ENCODE measurements at regions not wholly inside any gene's neighbourhood (a gene's known extent, or its start where the extent isn't known, plus 50 kb on each side); places are given as distances from the start of the nearest gene placed in this dataset.

GRCh38 chr20:16898433-16898832 lies 150.3 kb downstream of the OTOR start:
- no peak overlapping the region for H3K27ac ChIP-seq
- DNase-seq: no peak
- no peak for TF ChIP-seq CTCF (IDR thresholded peaks at IDR 0.05)
- no peaks in the 10 kb centered on the region for H3K27me3 ChIP-seq
- no peaks in the 10 kb centered on the region for H3K36me3 ChIP-seq
- intact Hi-C loops (cut with DNase I; ENCODE audit: low total_unique reads): no loop called here
- H3K4me1 ChIP-seq: peaks cover 0 to 15% (median 5%) of the 10 kb centered on the region in 4 donors
- no peak overlapping the region for H3K4me3 ChIP-seq
- no peaks in the 10 kb centered on the region for H3K9me3 ChIP-seq

- Histone ChIP-seq H3K36me3 (no peaks in the 10 kb centered on the region), H3K27ac (no peak overlapping the region), H3K4me3 (no peak overlapping the region), H3K27me3 (no peaks in the 10 kb centered on the region), H3K9me3 (no peaks in the 10 kb centered on the region), H3K4me1 (peaks cover 0 to 15% (median 5%) of the 10 kb centered on the region in 4 donors)
- DNase-seq: no peak
- no peak for TF ChIP-seq CTCF (IDR thresholded peaks at IDR 0.05)
- intact Hi-C loops (cut with DNase I; ENCODE audit: low total_unique reads): no loop called here
Observed at GRCh38 chr20:16902662-16903061, 154.5 kb downstream of the OTOR start.

- intact Hi-C loops (cut with DNase I; ENCODE audit: low total_unique reads): no loop called here
- no peak for DNase-seq
- no peak overlapping the region for H3K27ac ChIP-seq
- no peak overlapping the region for H3K4me3 ChIP-seq
- no peaks in the 10 kb centered on the region for H3K27me3 ChIP-seq
- H3K4me1 ChIP-seq: no peaks in the 10 kb centered on the region
- TF ChIP-seq CTCF (IDR thresholded peaks at IDR 0.05): no peak
- no peaks in the 10 kb centered on the region for H3K36me3 ChIP-seq
- H3K9me3 ChIP-seq: no peaks in the 10 kb centered on the region
Observed at GRCh38 chr20:16904751-16905150, 156.6 kb downstream of the OTOR start.

- no peak for DNase-seq
- TF ChIP-seq CTCF (IDR thresholded peaks at IDR 0.05): no peak
- no peaks in the 10 kb centered on the region for H3K27me3 ChIP-seq
- intact Hi-C loops (cut with DNase I; ENCODE audit: low total_unique reads): no loop called here
- H3K27ac ChIP-seq: no peak overlapping the region
- H3K4me1 ChIP-seq: peaks cover 0 to 29% (median 0%) of the 10 kb centered on the region in 4 donors
- no peak overlapping the region for H3K4me3 ChIP-seq
- peaks cover 0 to 6% (median 0%) of the 10 kb centered on the region in 3 donors for H3K9me3 ChIP-seq
- H3K36me3 ChIP-seq: no peaks in the 10 kb centered on the region
Observed at GRCh38 chr20:16914277-16914676, 166.1 kb downstream of the OTOR start.

GRCh38 chr20:16916165-16916564 lies 168.0 kb downstream of the OTOR start:
- intact Hi-C loops (cut with DNase I; ENCODE audit: low total_unique reads): no loop called here
- no peak for DNase-seq
- Histone ChIP-seq H3K27ac (no peak overlapping the region), H3K36me3 (no peaks in the 10 kb centered on the region), H3K4me3 (no peak overlapping the region), H3K9me3 (peaks cover 0 to 6% (median 0%) of the 10 kb centered on the region in 3 donors), H3K27me3 (no peaks in the 10 kb centered on the region), H3K4me1 (peaks cover 0 to 22% (median 0%) of the 10 kb centered on the region in 4 donors)
- TF ChIP-seq CTCF (IDR thresholded peaks at IDR 0.05): no peak

- no peak overlapping the region for H3K27ac ChIP-seq
- no peak for DNase-seq
- intact Hi-C loops (cut with DNase I; ENCODE audit: low total_unique reads): no loop called here
- peaks cover 0 to 5% (median 0%) of the 10 kb centered on the region in 3 donors for H3K9me3 ChIP-seq
- H3K4me1 ChIP-seq: peaks cover 0 to 26% (median 2%) of the 10 kb centered on the region in 4 donors
- H3K4me3 ChIP-seq: no peak overlapping the region
- no peak for TF ChIP-seq CTCF (IDR thresholded peaks at IDR 0.05)
- H3K27me3 ChIP-seq: no peaks in the 10 kb centered on the region
- H3K36me3 ChIP-seq: no peaks in the 10 kb centered on the region
Observed at GRCh38 chr20:16917636-16918035, 169.5 kb downstream of the OTOR start.
